Stimulated activated CD8-positive, alpha-beta memory T cell treated with anti-CD3 and anti-CD28 coated beads, Interleukin-4, amount 100 ng/mL, for 24 hours (primary cell): ENCODE measurements at regions not wholly inside any gene's neighbourhood (a gene's known extent, or its start where the extent isn't known, plus 50 kb on each side); places are given as distances from the start of the nearest gene placed in this dataset.

ENCODE experiments used
- DNase-seq: peaks from one replicate; pipeline ENCODE4 v3.0.0-alpha.2; 2020; ENCODE audit warnings: low read depth

DNA sequence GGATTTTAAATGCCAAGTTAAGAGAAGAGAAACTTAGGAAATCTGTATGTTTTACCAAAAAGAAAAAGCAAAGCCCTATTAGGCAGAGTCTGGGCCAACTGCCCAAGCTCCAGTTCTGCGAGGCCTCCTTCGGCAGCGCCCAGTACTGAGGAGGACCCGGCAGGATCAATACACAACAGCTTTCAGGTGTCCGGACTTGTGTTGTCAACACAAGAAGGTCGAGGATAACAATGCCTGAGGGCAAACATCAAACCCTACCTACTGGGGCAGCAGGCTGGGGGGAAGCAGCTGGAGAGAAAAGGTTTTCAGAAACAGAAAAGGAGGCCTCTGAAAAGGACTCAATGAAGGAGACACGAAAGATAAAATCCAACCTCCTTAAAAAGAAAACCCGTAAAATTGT is 98.1 kb upstream of the GJB5 start:
- DNase-seq: no peak

DNA sequence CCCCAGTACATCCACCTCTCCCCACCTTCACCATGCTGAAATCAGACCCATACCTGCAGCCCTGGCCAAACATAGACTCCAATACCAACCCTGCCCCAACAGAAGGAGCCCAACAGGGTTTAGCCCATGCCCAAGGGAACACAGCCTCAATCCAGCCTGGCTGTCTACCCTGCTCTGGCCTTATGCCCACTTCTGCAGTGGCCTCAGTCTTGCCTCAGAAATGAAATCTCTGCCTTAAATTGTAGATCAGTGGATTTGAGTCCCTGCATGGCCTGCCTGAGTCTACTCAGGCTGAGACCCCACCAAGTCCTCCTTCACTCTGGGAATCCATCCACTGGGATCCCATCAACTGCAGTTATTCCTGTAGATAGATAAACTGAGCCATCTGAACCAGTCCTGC is 97.6 kb upstream of the GJB5 start:
- no peak for DNase-seq

DNA sequence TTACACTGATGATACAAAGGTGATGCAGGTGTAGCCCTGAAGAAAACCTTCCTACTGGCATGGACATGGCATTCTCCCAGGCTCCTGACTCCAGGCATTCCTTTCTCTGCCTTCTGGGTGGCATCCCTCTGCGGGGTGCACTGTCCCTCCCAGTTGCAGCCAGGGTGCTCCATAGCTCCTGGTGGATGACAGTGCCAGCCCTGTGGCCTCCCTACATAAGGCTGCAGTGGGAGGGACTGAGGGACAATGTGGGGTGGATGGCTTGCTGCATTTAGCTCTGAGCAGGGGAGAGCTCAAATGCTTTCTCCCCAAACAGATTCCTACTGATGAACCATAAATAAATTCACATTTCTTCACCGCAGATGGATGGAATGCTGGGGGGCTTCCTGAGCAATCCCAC is 97.0 kb upstream of the GJB5 start:
- DNase-seq: no peak

DNA sequence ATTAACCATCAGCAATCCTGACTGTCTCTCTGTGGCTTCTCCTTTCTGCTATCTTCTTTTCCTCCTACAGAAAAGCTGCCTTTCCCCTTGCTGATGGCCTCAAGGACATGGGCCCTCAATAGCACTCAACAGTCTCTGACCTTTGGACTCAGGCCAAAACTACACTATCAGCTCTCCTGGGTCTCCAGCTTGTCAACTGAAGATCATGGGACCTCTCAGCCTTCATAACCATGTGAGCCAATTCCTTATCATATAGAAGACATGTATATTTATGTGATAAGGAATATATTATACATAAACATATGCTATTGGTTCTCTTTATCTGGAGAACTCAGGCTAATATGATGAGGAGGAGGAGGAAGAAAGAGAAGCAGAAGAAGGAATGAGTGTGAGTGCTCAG is 91.8 kb upstream of the GJB5 start:
- DNase-seq: no peak

DNA sequence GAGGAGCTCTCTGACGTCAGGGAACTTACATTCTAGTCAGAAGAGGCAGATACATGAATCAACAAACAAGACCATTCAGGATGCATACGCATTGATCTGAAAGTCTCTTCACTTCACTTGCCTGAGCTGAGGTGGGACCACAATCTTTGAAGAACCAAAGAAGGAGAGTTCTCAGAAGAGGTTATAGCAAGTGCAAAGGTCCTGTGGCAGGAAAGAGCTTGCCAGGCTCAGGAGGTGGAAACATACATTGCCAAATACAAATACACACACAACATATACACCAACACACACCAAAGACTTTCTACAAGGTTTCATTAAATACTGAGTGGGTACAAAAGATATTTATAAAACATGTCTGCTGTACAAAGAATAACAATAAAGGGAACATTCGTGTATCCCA is 86.8 kb upstream of the GJB5 start:
- no peak for DNase-seq

DNA sequence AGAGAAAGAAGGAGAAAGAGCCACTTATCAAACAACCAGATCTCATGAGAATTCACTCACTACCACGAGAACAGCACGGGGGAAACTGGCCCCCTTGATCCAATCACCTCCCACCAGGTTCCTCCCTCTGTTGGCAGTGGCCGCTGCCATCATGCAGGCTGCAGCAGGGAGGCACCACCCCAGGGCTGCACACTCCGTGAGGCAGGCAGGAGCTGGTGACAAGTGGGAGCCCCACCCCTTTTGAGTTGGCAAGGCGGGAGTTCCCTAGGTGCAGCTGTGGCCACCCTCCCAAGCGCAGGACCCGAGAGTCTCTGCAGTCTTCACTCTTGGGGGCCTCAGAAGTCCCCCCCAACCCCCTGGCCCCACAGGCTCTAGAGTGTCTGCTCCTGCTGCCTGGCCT is 83.9 kb upstream of the GJB5 start:
- no peak for DNase-seq

DNA sequence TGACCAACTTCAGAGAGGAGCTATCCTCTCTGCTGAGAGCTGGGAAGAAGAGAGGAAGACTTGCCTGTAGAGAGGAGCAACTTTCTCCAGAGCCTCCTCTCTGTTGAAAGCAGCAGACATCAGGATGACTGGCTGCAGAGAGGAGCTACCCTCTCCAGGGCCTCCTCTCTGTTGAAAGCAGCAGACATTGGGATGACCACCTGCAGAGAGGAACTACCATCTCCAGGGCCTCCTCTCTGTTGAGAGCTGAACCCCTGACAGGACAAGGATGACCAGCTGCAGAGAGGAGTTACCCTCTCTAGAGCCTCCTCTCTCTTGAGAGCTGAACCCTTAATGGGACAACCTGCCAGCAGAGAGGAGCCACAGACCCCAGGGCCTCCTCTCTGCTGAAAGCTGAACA is 83.0 kb upstream of the GJB5 start:
- no peak for DNase-seq

DNA sequence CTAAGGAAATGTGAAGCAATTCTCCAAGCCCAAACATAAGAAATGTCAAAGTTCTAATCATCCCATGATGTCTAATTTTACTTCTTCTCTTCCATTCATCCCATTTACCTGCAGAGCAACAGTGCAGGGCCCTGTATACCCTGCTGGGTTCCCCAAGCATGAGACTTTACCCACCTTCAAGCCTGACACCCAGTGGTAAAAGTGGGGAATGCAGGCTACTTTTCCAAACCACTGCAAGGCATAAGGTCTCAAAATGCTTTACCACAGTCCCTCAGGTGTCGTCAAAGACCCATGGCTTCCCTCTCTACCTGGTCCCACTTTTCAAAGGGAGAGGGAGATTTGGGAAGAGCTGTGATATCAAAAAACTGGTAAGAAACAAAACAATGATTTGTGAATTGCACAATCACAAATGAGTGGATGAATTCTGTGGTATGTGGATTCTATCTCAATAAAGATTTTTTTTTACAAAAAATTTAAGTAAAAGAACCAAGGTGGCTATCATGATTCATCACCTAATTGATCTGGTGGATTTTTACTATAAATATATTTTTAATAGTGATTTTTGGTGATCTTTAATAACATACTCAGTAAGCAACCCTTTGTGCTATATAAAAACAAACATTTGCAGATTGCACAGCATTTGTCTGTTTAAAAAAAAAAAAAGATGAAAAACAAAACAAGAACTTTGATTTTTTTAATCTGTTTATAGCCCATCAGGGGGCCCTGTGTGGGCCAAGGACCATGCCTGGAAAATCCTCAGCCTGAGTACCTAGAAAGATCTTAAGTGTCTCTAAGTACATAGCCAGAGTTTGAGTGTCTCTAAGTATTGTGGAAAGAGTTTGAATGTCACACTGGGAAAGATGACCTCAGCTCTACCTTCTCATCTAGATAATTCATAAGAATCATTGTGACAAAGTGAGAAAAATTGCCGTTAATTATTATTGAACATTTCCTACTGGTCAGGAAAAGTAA is 73.1 kb upstream of the GJB5 start:
- DNase-seq: peak; percentile 7

DNA sequence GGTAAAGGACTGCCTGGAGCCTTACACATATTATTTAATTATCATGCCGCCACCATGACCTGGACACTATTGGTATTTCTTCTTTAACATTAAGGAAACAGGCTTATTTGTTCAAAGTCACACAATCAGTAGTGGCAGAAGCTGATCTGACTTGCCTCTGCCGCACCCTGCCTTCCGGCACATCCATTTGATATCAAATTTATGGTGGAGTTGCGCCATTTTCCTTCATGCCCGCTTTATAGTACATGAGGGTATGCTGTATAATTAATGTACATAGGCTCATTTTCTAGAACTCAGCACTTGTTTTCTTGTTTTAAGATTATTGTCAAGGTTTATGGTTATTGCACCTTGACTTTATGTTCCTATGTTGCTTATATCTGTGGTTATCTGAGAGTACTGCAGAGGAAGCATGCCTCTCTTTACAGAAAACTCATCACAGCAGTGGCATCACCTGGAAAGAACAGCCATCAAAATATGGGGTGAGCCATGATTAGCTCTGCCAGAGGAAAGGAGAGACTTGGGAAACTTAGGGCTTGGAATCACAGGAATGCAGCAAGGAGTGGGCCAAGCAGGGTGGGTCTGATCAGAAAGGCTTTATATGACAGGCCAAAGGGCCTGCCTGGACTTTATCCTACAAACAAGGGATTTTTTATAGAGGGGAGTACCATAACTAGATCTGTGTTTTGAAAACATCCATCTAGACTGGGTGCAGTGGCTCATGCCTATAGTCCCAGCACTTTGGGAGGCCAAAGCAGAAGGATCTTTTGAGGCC is 72.2 kb upstream of the GJB5 start:
- DNase-seq: no peak

DNA sequence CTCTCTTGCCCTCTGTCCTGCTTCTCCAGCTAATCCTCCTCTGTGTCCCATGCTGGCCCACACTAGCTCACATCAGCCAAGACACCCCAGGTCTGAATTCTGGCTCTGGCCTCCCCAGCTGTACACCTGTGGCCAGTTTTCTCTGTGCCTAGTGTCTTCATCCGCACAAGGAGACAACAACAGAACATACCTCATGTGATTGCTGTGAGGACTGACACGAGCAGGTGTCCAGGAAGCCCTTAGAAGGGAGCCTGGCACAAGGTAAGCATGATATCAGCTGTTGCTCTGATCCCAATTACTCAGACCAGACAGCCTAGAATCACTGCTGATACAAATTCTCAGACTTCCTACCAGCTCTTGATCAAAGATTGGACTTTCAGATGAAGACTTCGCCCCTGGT is 71.2 kb upstream of the GJB5 start:
- no peak for DNase-seq

DNA sequence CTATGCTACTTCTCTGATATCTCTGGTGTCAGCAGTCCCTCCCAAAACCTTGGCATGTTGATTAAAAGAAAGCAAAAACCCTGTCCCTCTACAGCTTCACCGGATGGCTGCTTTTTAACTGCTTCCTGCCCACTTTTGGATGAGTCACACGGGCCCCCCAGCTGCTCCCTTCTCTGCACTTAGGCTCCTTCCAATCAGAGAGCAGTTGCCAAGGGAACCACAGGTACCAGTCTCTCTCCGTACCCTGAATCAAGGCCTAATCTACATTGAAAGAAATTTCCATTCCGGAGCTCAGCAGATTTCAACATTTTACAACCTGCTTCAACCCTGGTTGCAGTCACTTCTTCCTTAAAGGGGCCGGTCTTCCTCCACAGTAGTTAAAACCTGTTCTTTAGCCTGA is 70.6 kb upstream of the GJB5 start:
- peak; percentile 3 for DNase-seq

DNA sequence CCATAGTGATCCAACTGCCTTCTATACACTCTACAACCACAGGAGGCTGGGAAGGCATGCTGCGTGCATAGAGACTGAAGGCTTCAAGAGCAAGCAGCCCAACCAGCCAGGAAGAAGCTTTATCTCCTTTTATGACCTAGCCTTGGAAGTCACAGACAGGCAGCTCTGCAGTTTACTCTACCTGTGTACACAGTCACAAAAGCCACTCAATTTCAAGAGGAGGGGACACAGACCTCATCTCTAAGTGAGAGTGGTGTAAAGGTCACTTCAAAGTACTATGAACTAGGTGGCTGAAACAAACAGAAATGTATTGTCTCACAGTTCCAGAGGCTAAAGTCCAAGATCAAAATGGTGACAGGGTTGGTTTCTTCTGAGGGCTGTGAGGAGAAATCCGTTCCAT is 69.6 kb upstream of the GJB5 start:
- no peak for DNase-seq

DNA sequence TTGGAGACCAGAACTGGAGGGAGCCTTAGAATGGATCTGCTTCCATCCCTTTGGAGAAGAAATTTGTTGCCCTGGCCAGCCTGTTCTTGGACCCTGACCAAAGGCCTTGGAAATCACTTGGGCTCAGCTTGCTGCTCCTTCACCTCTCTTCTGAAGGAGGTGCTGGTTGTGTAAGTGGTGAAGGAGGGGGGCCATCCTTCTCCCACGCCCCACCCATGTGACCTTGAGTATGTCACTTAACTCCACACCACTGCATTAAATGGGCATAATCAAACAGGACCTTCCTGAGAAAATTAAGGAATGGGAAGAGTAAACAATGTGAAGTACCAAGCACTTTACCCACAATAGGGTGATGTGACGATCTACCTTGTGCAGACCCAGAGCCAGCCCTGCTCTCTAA is 68.3 kb upstream of the GJB5 start:
- DNase-seq: no peak

DNA sequence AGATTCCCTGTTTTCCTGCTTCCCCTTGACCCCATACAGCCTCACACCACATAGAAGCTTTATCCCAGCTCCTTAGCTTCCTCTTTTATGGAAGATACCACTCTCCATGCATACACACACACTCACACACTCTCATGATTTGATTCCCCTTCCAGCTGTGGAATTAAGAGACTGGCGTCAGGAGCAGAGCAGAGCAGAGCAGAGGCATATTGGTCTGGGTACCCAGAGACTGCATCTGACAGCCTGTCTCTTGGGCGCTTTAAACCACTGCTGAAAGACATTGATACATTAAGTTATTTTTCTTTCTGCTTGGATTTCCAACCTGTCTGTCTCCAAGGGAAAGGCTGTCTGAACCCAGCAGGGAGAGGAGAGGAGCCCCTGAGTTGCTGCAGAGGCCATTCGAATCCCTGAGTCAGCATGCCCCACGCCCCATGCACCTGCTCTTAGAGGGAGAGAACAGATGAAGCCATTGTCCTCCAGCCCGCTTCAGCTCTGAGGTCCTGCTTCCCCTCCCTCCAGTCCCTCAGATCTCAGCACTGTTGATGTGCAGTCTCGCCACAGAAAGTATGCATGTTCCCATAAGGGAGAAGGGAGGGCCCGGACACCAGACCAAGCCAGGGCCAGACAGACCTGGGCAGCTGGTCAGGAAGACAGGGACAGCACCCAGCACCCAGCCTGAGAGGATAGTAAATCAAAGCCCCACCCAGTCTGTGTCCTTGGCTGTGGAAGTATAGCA is 66.7 kb upstream of the GJB5 start:
- DNase-seq: no peak

DNA sequence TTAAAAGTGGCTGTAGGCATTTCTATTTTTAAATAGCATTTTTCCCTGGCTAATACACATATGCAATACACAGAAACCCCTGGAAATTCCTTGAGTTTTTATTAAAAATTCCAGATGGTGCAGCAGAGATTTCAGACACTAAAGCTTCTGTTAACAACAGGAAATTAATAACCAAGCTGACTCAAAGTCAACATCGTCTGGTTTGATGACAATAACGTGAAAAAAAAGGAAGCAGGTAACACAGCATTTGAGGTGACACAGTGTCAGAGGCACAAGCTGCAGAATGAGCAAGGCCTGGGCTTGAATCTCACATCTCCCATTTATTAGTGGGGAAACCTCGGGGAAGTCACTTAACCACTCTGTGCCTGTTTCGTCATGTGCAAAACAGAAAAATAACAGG is 64.6 kb upstream of the GJB5 start:
- no peak for DNase-seq

DNA sequence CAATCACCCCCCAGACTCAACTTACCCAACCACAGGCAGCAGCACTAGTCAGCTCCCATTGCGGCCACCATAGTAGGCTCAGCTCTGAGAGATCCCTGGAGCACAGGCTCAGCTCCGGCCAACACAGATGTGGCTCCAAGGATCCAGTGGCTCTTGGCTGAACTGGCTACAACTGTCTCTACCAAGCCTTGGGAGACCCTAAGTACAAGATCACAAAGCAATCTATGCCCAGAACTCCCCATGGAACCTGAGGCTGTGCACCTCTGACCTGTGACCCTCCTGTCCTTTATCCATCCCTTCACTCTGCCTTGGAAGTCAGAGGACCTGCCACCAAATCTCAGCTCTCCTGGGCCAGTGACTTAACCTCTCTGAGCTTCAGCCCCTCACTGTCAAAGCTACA is 61.8 kb upstream of the GJB5 start:
- DNase-seq: no peak

DNA sequence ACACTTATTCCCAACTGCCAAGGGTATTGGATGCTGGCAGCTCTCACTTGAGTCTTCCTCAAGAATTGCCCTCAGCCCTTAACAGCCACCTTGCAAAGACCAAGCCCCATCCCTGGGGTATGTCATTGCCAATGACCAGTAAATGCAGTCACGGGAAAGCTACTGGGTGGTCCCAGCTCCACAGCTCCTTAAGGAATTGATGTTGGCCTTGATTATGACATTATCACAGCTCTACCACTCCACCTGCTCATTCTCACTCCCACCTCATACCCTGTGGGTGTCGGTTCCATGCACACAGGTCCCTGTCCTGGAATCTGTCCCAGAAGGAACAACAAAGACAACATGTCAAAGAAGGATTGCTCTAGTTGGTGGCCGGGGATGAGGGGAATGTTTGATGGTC is 60.5 kb upstream of the GJB5 start:
- no peak for DNase-seq

DNA sequence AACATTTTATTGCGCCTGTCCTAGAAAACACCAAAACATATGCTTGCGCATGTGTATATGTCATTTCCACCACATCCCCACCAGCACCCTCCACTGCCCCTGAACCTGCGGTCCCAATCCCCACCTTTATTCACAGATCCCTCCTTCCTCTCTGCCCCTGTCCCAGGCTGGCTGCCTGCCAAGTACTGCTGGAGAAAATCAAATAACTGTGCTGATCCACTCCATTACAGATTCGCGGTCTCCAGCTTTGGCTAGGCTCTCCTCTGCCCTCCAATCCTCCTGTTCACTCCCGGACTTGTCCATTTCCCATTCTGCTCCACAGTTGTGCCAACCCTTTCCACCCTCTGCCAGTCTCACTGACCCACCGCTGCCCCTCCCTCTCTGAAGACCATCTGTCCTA is 59.3 kb upstream of the GJB5 start:
- no peak for DNase-seq

DNA sequence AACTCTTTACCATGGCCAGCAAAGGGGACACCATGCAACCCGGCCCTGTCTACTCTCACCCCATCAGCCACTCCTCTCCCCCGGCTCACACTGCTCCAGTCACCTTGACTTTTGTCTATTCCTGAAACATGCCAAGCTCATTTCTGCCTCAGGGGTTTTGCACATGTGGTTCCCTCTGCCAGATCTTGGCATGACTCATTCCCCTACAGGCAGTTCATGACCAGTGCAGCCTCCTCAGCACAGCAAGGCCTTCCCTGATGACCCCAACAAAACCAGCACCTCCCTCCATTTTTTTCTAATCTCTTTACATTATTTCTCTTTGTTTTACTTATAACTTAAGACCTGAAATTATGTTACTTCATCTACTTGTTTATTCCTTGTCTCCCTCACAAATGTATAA is 58.6 kb upstream of the GJB5 start:
- DNase-seq: no peak

DNA sequence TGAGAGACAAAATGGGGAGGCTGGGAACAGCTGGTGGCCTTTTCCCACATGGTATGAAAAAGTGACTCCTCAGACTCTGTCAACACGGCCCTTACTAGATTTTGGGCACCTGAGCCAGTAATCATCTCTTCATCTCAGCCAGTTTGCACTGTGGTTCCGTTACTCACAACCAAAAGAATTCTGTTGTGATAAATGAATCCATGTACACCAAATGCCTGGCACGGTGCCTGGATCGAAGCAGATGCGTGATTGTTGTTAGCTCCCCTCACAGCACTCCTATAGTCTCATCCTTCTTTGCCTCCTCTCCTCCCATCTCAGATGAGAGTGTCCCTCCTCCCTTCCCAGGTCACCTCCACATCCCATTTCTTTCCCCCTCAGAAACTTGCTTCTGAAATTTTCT is 57.9 kb upstream of the GJB5 start:
- DNase-seq: no peak

DNA sequence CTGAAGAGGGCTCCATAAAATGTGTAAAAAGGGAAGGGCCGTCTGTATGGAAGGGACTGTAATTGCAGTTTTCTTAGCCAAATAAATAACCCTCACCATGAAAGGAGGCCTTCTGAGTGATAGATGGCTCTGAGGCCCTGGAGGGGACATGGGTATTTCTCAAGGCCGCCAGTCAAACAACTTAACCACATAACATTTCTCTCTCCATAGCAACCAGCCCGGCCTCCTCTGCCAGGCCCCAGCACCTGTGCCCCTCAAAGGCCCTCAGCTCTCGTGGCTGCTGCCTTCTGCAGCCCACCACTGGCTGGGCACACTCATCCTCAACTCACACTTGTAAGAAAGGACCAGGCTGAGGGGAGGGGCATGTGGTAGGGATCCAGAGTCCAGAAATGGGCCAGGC is 57.0 kb upstream of the GJB5 start:
- no peak for DNase-seq

DNA sequence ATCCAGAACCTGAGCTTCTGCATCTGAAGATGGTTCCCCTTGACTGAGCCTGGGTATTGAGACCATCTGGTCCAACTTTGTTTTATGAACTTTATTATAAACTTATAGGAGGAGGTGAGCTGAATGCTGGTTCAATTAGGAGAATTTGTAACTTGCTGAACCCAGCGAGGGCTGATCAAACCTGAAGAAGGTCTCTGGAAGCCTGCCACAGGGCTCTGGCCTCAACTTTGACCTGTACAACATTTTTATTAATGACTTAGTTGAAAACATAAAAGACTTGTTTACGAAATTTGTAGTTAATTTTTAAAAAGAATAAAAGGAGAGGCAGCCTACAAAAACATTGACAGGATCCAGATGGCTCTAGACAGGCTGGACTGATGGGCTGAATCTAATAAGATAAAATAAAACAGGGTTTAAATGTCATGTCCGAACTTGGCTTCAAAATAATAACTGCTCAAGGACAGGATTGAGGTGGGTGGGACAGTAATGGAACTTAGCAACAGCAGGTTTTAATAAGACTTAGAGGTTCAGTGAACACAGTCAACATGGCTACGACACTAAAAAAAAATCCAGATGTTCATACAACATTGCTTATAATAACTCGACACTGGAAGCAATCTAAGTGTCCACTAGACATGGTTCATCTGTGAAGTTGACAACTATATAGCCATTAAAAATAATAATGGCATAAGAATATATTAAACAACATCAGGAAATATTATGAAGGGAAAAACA is 53.4 kb upstream of the GJB5 start:
- DNase-seq: no peak
